HG02981 (cell line): ENCODE measurements at regions not wholly inside any gene's neighbourhood (a gene's known extent, or its start where the extent isn't known, plus 50 kb on each side); places are given as distances from the start of the nearest gene placed in this dataset.

Experiments used
- ATAC-seq: cut with Tn5 transposase; IDR thresholded peaks from one replicate; pipeline ENCODE4 v1.9.1; 2021; ENCODE audit warnings: mild to moderate bottlenecking, moderate library complexity; ENCODE audit not compliant: unreplicated experiment

GRCh38 chr10:78985973-78986818, 82.6 kb upstream of the ZMIZ1 start:
- no peak for ATAC-seq

- ATAC-seq, result peak; percentile 59
Observed at GRCh38 chr10:78991187-78991586, 77.6 kb upstream of the ZMIZ1 start.

- peak; percentile 78 for ATAC-seq
Observed at GRCh38 chr10:78992333-78992732, 76.4 kb upstream of the ZMIZ1 start.

- ATAC-seq, result no peak
Observed at GRCh38 chr10:78993261-78993945, 75.4 kb upstream of the ZMIZ1 start.

GRCh38 chr10:78995987-78996791, 72.6 kb upstream of the ZMIZ1 start:
- ATAC-seq, result no peak

GRCh38 chr10:78996792-78997129, 72.0 kb upstream of the ZMIZ1 start:
- ATAC-seq, result no peak

- ATAC-seq, result no peak
Observed at GRCh38 chr10:78997635-78998618, 70.8 kb upstream of the ZMIZ1 start.

- ATAC-seq, result no peak
Observed at GRCh38 chr10:79001082-79001885, 67.5 kb upstream of the ZMIZ1 start.

- ATAC-seq, result no peak
Observed at GRCh38 chr10:79002336-79002735, 66.4 kb upstream of the ZMIZ1 start.

GRCh38 chr10:79003183-79004100, 65.3 kb upstream of the ZMIZ1 start:
- no peak for ATAC-seq

GRCh38 chr10:79004311-79004710, 64.5 kb upstream of the ZMIZ1 start:
- no peak for ATAC-seq

- ATAC-seq, result no peak
Observed at GRCh38 chr10:79005126-79005810, 63.5 kb upstream of the ZMIZ1 start.

- ATAC-seq, result no peak
Observed at GRCh38 chr10:79007018-79007417, 61.7 kb upstream of the ZMIZ1 start.

GRCh38 chr10:79007421-79008319, 61.1 kb upstream of the ZMIZ1 start:
- no peak for ATAC-seq

- ATAC-seq, result no peak
Observed at GRCh38 chr10:79009145-79009544, 59.6 kb upstream of the ZMIZ1 start.

- no peak for ATAC-seq
Observed at GRCh38 chr10:79012567-79012966, 56.2 kb upstream of the ZMIZ1 start.

- ATAC-seq, result no peak
Observed at GRCh38 chr10:79013406-79013987, 55.3 kb upstream of the ZMIZ1 start.
